GM21360 (cell line): ENCODE measurements at regions not wholly inside any gene's neighbourhood (a gene's known extent, or its start where the extent isn't known, plus 50 kb on each side); places are given as distances from the start of the nearest gene placed in this dataset.
A peak's percentile ranks its signal among the peaks of the same experiment; 100 is the strongest.

ENCODE experiments used
- ATAC-seq: cut with Tn5 transposase; IDR thresholded peaks from one replicate; pipeline ENCODE4 v1.9.1; 2021; ENCODE audit warnings: mild to moderate bottlenecking, moderate library complexity; ENCODE audit not compliant: unreplicated experiment

DNA sequence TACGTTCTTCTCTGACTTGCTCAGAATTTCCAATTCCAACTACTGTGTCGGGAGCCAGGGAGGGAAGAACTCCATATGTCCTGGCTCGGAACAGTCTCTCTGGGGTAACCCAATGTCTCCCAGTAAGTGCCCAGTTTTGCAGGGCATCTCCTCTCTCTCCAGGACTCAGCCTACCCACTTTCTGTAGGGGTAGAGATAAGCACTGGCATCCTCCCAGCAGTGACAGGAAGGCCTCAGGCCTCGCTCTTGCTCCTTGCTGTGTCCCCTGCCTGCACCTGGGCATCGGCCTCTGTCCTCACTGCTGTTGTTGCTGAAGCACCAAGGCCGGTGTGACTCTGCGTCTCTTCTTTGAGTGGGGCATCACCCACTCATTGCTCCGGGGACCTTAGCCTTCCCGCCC is 388.9 kb upstream of the JARID2 start:
- ATAC-seq: no peak

DNA sequence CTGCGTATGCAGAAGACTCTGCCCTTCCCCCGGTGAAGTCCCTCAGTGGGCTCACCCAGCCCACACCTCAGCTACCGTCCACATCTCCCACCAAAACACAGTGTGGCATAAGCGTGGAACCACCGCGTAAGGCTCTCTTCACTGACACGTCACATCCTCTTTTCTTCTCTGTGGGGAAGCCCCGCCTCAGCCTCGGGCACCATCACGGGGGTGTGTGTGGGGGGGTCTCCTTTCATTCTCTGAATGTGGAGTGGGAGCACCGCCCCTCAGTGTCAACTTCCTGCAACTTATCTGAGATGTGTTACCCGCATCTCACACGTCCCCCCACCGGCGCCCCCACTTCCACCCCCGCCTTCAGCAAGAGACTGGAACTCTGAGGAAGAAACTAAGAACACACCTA is 388.4 kb upstream of the JARID2 start:
- ATAC-seq: no peak

DNA sequence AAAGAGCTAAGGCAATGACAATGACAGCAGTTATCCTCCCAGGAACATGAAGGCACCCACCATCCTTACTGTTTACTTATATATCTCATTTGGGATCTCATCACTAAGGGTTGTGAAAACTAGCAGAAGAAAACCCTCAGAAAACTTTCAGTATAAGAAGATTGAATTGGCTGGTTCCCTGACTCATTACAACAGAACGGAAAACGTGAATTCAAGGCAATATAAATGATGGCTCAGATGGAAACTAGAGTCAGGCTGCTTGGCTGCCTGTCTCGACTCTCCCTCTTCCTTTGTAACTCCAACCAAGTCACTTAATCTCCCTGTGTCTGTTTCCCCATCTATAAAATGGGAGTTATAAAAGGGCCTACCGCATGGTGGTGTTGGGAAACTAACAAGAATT is 387.1 kb upstream of the JARID2 start:
- no peak for ATAC-seq

DNA sequence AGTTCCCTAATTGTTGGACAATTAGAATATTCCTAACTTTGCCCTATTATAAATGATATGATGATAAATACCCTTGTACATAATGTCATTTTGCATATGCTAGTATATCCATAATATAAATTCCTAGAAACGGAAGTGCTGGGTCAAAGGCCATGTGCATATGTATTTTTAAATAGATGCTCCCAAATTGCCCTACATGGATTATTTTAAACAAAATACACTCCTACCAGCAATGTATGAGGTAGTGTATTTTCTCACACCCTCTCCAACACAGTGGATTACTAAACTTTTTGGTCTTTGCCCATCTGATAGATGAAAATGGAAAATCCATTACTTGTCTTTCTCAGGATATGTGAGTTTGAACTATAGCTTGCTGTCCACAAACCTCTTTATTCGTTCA is 385.1 kb upstream of the JARID2 start:
- no peak for ATAC-seq

DNA sequence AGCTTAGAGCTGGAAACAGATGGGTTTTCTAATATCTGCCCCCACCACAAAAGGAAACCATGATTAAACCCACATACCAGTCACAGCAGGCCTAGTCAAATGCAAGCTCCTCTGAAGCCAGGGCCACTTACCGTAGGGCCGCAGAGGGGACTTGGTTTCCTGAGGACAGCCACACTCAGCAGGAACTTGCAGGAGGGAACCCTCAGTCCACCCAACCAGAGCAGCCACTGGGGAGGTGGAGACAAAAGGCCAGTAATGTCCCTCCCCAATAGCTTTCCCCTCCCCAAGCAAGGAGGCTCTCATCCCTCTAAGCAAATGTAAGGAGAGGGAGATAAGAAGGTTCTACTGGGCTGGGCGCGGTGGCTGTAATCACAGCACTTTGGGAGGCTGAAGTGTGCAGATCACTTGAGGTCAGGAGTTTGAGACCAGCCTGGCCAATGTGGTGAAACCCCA is 384.4 kb upstream of the JARID2 start:
- no peak for ATAC-seq

DNA sequence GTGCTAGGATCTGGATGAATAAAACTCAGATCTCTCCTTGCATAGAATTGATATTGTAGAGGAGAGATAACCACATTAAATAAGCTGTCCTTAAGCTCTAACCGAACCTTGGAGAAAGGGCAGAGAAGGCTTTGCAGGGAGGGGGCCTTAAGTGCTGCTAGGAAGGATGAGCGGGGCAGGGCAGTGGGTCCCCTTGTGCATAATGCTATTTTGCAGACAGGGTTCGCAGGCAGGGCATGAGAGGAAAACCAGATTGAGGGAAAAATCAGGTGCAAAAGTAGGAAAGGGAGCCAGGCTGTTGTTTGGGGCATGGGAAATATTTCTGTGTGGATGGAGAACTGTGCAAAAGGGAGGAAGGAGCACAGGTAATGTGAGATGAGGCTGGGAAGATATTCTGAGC is 383.0 kb upstream of the JARID2 start:
- ATAC-seq: no peak

DNA sequence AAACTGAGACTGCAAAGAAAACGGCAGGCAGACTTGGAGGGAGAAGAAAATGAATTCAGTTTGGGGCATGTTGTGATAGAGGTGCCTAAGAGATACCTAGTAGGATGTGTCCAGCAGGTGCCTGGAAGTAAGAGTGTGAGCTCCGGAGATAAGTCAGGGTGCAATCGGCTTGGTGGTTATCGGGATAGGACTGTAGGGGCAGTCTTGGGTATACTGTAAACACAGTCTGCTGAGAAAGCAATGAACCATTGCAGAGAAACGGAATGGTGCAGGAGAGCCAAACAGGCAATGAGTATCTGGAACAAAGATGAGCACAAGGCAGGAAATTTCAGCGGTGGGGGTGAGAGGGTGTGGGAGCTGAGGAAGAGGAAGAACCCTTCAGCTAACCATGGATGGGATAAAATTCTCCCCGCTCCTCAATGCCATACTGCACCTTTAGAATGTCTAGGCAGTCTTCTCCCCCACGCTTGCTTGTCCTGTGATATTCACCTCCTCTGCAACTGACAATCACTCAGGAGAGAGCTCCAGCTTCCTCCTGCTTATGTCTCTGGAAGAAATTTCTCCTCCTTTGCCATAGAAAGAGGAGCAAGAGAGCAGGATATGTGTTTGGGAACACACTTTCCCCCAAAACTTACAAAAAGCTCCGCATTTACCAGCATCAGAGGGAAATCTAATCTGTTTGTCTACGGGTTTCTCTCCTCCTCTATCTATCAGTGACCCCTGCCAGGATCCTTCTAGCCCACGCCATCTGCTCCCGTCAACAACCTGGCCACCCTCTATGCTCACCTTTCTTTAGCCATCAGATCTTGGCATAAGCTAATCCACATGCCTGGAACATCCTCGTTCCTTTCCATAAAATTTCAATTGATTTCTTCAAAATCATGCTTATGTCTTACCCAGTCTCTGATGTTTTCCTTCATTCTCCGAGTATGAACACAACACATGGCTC is 381.7 kb upstream of the JARID2 start:
- no peak for ATAC-seq

DNA sequence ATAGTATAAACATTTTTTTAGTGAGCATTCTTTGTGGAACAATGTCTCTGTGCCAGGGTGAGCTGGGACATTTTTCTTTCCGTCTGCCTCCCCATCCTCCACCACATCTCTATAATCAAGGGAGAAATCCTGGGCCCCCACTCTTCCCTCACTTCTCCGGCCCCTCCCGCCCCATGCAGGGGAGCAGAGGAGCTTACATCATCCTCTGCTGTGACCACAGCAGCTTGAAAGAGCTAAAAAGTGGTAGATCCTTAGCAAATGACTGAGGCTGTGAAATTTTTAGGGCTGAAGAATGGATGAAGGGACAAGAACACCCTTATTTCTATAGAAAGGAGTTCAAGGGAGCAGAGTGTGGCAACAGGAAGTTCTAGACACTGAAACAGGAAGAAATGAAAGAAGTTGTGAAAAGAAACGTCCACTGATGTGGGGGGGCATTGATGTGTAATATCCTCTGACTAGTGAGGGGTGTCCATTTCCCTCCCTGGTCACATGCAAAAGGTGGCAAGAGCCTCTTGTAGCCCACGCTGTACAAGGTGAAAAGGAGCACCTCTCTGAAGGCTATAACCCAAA is 380.3 kb upstream of the JARID2 start:
- ATAC-seq: no peak

DNA sequence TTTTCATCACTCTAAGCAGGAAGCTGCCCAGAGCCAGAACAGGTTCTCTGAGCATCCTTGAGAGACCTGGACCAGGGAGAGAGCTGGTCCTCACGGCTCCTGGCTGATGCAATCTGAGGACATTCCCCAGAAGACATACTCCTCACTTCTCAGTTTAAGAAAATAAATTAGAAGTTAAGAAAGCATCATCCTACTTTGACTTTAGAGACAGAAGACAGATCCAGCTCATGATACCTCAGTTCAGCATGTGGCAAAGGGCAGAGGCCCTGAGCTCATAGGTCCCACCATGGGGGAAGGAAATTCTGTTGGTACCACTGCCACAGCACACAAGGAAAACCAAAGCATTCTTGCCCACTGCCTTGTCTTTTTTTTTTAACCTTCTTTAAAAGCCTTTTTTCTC is 378.1 kb upstream of the JARID2 start:
- ATAC-seq: no peak

DNA sequence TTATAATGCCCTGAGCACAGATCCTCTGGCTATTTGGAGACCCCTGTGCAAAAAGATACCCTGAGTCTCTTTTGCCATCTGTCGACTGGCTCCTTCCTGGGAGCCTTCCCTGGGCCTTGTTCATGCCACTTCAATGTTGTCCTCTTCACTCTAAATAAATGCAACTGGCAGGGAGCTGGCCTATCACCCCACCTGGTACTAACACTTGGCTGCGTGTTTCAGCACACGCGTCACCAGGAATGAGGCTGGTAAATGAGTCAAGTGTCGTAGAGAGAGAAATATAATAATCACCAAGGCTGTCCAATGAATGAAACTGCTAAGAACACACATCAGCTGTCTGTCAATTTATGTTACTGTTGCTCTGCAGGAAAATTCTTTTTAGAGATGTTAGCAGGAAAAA is 374.6 kb upstream of the JARID2 start:
- no peak for ATAC-seq

DNA sequence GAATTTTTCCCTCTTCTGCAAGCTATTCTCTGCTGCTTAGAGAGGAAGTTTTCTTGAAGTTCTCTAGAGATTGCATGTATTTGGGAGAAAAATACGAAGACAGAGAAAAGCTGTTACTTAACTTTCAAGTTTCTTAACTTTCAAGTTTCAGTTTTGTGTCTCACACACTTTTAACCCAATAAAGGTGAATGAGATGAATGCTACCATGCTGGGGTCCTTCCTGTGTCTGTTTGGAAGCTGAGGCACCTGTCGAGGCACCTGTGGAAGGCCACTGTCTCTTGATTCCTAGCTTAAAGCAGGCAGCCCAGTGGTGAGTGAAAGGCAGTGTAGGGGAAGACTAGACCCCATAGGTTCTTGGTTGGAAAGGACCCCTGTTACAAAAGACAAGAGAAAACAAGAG is 372.8 kb upstream of the JARID2 start:
- ATAC-seq: no peak

DNA sequence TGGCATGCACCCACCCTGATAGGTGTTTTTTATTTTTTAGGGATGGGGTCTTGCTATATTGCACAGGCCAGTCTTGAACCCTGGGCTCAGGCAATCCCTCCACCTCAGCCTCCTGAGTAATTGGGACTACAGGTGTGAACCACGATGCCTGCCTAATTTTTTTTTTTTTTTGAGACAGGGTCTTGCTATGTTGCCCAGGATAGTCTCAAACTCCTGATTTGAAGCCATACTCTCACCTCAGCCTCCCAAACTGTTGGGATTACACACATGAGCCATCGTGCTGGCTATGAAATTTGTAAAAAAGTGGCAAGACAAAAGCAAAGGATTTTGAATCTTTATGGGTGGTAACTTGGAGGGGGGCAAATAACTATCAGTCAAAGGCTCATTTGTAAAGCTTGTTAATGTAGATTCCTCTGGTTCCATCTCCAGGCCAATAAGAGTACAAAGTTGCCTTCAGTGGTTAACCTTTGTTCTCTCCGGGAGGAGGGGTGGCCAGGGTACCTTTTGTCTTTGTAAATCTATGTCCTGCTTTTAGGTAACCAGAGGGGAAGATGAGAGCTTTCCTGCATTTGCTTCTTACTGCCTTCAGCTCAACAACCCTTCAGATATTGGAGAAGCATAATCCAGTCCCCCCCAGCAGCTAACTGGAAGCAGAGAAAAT is 372.0 kb upstream of the JARID2 start:
- ATAC-seq: no peak

DNA sequence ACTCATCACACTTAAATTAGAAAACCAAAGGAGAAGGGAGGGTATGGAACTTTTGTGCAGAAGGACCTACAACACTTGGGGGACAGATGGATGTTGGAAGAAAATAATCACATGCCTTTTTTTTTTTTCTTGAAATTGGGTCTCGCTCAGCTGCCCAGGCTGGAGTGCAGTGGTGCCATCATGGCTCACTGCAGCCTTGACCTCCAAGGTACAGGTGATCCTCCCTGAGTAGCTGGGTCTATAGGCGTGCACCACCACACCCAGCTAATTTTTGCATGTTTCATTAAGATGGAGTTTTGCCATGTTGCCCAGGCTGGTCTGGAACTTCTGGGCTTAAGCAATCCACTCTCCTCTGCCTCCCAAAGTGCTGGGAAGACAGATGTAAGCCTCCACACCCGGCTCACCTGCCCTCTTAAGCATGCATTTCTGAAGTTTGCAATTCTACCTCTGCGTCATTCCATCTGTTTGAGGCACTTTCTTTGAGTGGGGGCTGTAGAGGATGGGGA is 370.8 kb upstream of the JARID2 start:
- ATAC-seq: no peak

DNA sequence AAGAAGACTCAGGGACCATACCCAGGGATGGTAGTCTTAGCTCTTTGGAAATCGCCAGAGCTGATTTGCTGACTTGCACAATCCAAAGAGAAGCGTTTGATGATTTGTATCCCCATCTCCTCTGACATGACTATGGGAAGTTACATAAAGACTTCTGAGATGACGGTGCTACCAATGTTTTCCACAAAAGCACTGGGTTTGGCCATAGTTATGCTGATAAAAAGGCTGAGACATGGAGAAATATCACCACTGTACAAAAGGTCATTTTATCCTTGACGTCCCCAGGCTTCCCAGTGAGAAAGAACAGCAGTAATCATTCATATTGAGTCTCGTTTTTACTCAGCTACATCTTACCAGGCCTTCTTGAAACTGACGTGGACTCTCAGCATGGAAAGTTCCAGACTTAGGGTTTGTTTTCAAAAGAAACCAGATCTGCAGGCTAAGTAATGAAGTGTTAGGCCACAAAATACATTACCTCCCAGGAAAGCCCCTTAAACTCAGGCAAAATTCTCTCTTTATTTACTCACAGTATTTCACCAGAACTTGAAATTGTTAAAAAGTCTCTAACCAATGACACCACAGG is 370.3 kb upstream of the JARID2 start:
- peak; percentile 47 for ATAC-seq

DNA sequence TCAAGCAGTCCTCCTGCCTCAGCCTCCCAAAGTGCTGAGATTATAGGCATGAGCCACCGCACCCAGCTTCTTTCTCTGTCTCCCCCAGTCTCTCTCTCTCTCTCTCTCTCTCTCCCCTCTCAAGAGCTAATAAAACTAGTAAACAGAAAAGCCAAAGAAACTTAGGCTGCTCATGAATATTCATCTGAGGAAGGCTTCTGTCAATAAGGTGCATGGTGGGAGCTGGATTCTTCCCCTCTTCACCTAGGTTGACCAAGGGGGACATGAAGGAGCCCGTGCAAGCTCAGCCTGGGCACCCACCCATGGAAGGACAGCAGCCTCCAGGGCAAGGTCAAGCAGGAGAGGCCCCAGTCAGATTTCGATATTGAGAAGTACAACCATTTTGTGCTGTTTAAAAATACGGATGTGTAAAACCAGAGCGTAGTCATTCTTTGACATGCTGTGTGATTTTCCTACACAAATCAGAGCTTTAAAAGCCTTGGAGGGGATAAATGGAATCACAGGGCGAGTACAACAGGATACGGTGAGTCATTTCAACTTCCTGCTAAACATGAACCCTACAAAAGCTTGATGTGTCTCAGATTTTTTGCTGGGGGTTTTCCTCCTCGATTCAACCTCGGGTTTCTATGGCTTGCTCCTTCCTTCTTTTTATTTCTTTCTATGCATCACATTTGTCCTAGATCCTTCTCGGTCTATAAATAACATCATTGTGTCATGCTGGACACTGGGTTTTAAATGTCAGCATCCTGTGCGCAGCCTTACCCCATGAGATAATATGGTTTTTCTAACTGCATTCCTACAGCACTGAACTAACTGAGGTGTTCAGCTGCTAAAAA is 368.9 kb upstream of the JARID2 start:
- ATAC-seq: peak; percentile 47

DNA sequence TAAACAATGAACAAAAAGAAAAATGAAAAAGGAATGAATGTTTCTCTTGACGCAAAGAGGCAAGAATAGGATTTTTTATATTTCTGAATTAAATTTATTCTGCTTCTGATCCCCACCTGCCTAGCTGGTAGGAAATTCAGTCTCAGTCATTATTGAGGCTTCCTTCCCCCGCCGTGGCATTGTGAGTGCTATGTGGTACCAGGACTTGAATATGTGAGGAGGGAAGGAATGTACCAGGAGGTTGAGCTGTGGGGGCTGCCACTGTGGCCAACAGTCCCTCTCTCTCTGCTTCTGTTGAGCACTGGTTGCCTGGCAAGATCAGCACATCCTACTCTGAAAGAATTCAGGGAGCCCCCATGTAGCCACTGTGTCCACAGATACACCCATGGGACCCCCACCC is 368.1 kb upstream of the JARID2 start:
- ATAC-seq: no peak

DNA sequence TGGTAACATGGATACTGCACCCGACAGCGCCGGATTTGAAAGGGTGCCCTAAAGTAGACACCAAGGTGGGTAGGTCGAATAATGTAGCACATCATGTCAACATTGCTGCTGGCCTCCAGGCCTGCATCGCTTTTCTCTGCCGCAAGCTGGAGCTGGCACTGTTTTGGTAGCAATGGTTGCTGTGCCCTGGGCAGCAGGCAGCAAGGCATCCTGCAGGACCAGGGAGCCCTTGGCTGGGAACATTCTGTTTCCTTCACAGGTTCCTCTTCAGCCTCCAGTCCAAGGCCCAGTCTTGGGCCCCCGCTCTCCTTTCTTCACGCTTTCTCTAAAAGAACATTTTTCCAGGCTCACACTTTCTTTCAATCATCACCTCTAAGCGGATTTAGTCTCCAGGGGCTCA is 365.8 kb upstream of the JARID2 start:
- no peak for ATAC-seq

DNA sequence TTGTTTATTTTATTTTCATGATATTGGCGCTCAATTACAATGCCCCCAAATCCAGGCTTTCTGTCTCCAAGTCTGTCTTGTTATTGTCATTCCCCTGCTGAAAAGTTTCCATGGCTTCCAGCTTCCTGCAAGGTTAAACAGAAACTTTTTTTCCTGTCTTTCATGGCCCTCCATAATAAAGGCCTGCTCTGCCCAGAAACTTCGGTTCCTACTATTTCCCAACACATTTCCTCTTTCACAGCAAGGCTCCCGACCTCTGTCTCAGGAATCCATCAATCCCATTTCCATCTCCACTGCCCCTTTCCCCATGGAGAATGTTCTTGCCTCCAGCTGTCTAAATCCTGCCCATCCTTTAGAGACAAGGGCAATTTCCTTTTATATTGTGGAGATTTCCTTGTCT is 365.2 kb upstream of the JARID2 start:
- ATAC-seq: no peak

DNA sequence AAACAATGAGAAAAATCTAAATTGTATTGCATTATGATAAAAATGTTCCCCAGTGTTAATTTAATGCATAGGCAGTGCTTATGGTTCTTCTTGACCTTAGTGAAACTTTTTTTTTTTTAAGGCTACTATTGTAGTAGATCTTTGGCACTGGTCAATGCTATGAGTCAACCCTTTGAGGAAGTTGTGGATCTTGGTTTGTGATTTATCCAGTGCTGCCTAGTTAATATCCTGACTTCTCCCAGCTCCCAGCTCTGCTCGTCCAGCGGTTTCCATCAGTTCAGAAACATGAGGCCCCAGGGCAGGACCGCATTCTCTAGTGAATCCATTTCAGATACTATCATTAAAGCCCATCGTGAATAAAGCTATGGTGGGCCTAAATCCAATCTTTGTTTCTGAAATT is 364.5 kb upstream of the JARID2 start:
- ATAC-seq: no peak

DNA sequence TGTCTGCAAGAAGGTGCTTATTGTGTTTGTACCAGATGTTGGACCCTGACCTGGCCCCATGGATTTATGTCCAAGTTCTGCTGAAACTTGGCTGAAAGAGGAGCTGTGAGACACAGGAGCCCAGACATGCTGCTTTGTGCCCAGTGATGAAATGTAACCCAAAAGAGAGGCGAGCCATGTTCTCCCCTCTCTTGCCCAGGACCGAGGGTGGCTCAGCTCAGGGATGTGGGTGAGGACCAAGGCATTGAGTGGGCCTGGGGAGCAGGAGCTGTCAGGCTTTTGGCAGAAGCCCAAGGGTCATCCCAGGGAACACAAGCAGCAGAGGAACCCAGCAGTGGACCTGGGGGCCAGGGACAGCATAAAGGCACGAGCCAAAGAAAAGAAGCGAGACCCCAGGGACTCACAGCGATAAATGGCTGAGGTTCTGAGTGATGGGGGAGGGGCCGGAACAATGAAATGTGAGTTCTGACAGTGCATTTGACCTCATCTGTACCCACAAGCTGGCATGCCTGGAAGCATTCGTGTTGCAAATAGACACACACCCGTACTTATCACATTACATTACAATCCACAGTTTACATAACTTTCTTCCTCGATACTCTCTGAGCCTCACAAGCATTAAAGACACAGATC is 363.4 kb upstream of the JARID2 start:
- ATAC-seq: no peak
